Body of pancreas (tissue), 4 donors: ENCODE measurements at regions not wholly inside any gene's neighbourhood (a gene's known extent, or its start where the extent isn't known, plus 50 kb on each side); places are given as distances from the start of the nearest gene placed in this dataset.
"Not testable (repeated sequence)": the region's sequence is repeated elsewhere in the genome, so short reads cannot be mapped to it uniquely, and the experiment has no call there.

Experiments
- POLR2A ChIP-seq, 3 donors: fragments of 450-650 bp; IDR thresholded peaks; one replicate each; pipeline ENCODE4 v1.6.1; 2016; ENCODE audit warnings: antibody characterized with exemption in 3 of 3, mild to moderate bottlenecking in 2 of 3
- TF ChIP-seq, protein P1 (sequence below), 7 experiments: fragments of 450-650 bp in 4 of 7; fragments of 200-600 bp in 3 of 7; sonication (generic) in 3 of 7; IDR thresholded peaks; one replicate each; pipeline ENCODE4 v1.5.1; 2016 to 2019; ENCODE audit warnings: antibody characterized with exemption in 7 of 7

DNA sequence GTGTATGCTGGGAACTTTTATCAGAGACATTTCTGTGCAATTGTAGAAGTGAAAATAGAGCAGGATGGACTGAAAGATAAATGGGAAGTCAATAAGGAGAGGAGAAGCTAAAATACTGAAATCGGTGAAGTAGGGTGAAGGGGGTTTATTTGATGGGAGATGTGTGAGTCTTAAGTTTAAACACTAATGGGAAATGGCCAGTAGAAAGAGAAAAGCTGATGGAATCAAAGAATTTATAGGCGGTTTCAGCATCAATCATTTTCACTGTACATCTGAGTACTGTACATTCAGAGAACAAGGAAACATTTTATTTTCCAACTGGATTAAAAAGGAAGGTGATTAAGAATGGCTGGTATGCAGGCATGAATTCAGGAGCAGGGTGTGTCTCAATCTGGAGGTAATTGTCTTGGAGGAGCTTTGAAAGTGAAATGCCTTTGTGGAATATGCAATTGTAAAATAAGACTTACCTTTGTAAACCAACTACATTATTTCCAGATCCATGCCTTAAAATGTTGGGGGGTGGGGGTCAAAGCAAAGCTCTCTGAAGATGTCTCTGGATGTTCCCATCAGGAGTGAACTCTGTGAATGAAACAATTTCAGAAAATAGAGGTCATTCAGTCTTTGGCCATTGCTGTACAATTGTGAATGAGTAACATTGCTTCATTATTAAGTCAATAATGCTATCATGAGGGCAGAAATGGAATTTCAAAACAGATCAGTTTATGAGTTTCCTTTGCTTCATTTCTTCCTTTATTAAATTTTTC, 156.4 kb downstream of the SPATA31A6 start:
- TF ChIP-seq, protein P1, sequence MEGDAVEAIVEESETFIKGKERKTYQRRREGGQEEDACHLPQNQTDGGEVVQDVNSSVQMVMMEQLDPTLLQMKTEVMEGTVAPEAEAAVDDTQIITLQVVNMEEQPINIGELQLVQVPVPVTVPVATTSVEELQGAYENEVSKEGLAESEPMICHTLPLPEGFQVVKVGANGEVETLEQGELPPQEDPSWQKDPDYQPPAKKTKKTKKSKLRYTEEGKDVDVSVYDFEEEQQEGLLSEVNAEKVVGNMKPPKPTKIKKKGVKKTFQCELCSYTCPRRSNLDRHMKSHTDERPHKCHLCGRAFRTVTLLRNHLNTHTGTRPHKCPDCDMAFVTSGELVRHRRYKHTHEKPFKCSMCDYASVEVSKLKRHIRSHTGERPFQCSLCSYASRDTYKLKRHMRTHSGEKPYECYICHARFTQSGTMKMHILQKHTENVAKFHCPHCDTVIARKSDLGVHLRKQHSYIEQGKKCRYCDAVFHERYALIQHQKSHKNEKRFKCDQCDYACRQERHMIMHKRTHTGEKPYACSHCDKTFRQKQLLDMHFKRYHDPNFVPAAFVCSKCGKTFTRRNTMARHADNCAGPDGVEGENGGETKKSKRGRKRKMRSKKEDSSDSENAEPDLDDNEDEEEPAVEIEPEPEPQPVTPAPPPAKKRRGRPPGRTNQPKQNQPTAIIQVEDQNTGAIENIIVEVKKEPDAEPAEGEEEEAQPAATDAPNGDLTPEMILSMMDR (IDR thresholded peaks at IDR 0.05) = not testable (repeated sequence)
- TF ChIP-seq POLR2A (IDR thresholded peaks at IDR 0.05) = not testable (repeated sequence)
